Stimulated activated CD8-positive, alpha-beta memory T cell treated with anti-CD3 and anti-CD28 coated beads, Interleukin-7, amount 100 ng/mL, for 4 hours (primary cell): ENCODE measurements at regions not wholly inside any gene's neighbourhood (a gene's known extent, or its start where the extent isn't known, plus 50 kb on each side); places are given as distances from the start of the nearest gene placed in this dataset.

Experiments
- DNase-seq, 2 donors: peaks; one replicate each; pipeline ENCODE4 v3.0.0-alpha.2; 2020; ENCODE audit warnings: low read depth in 2 of 2

GRCh38 chr14:34041220-34041619, 90.3 kb upstream of the EGLN3 start:
- DNase-seq, result no peak

DNA sequence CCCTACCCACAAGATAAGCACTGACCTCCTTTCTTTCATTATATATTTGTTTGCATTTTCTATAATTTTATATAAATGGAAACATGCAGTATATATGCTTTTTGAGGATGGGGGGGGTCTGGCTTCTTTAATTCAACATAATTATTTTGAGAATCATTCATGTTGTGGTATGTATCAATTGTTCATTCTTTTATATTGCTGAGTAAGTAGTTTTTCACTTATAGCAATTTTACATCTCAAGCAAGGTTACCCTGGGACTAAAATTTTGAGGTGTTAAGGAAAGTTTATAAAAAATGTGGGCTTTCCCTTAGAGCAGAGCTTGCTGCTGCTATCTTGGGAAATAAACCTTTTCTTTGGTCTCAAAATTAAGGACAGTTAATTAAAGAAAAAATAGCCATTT, 89.9 kb upstream of the EGLN3 start:
- no peak for DNase-seq

GRCh38 chr14:34039428-34040047, 88.7 kb upstream of the EGLN3 start:
- DNase-seq, result no peak

DNA sequence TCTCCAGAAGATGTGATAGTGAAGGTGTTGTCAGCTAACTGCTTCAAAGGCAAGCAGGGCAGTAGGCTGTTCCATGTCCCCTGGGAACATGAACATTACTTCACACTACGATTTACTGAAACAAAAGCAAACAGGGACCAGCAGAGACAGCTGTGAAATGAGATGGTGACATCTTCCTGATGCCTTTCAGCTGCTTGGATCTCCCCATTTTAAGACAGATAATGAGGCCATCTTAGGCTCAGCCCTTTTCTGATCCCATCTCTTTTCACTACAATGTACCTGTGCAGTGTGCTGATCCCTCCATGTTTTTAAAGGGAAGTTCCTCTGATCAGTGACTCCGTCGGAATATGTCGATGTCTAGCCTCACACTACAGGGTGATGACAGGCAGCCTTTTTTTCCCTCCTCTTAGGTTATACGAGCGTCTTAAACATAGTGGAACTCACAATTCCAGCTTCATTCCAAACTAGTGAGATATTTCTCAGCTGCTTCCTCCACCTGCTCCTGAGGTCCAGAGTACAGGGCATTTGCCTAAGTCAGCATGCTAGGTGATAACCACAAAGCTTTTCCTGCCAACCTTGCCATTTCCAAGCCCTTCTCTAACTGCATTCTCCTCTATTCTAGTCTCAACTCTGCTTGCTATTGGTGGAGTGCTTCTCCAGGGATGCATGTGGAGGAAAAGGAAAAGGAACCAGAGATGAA, 87.6 kb upstream of the EGLN3 start:
- DNase-seq, result no peak

DNA sequence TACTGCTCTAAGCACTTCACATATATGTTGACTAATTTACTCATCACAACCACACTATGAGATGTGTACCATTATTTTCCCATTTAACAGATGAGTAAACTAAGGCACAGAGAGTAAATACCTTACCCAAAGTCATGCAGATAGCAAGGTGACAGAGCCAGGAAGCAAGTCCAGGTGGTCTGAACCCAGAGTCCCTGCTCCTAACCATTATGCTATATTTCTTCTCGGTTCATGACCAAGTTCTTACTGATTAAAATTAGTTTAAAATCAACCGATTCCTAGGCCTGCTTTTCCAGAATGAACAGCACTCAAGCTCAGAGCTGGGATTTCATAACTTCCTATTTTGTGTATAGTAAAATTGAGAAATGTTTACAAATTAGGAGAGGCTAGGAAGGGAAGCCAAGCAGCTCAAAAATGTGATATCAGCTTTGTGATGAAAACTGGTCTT, 85.5 kb upstream of the EGLN3 start:
- DNase-seq, result no peak

- no peak for DNase-seq
These were observed 85.0 kb upstream of the EGLN3 start for GRCh38 chr14:34035934-34036250.

- no peak for DNase-seq
These were observed 84.5 kb upstream of the EGLN3 start for GRCh38 chr14:34035177-34035933.

DNA sequence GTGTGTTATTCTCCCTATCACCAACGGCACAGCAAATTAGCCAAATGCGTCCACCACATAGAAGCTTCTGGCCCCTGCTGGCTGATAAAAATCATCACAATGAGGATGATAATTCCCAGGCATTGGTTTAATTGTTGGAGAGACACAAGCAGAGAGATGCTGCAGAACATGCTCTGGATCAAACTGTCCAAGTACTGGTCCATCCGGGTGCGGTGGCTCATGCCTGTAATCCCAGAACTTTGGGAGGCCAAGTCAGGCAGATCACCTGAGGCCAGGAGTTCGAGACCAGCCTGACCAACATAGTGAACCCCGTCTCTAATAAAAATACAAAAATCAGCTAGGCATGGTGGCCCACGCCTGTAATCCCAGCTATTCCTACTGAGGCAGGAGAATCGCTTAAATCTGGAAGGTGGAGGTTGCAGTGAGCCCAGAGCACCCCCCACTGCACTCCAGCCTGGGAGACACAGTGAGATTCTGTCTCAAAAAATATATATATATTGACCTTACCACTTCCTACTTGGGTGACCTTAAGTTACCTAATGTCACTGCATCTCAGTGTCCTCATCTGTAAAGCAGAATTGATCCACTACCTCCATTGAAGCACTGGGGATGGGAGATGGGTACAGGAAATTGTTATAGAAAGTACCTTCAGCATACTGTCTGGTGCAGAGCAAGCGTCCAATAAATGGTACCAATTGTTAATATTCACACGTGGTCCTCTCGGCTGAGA, 83.7 kb upstream of the EGLN3 start:
- no peak for DNase-seq

GRCh38 chr14:34032720-34033119, 81.8 kb upstream of the EGLN3 start:
- no peak for DNase-seq

- no peak for DNase-seq
These were observed 80.0 kb upstream of the EGLN3 start for GRCh38 chr14:34030864-34031263.

- no peak for DNase-seq
These were observed 79.1 kb upstream of the EGLN3 start for GRCh38 chr14:34029921-34030334.

- DNase-seq, result no peak
These were observed 77.2 kb upstream of the EGLN3 start for GRCh38 chr14:34027990-34028495.

DNA sequence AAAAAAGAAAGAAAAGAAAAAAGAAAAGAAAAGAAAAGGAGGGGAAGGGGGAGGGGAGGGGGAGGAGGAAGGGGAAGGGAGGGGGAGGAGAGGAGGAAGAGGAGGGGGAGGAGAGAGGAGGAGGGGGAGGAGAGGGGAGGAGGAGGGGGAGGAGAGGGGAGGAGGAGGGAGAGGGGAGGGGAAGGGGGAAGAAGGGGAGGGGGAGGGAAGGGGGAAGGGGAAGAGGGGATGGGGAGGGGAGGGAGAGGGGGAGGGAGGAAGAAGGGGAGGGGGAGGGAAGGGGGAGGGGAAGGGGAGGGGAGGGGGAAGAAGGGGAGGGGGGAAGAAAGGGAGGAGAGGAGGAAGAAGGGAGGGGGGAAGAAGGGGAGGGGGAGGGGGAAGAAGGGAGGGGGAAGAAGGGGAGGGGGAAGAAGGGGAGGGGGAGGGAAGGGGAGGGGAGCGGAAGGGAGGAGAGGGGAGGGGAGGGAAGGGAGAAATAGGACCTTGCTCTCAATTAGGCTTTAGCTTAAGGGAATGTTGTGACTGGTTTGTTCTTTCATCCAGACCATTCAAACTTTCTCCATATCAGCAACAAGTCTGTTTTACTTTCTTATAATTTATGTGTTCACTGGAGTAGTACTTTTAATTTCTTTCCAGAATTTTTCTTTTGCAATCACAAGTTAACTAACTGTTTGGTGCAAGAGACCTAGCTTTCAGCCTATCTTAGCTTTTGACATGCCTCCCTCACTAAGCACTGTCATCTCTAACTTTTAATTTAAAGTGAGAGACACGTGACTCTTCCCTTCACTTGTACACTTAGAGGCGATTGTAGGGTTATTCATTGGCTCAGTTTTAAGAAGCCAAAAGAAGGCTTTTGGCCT, 76.5 kb upstream of the EGLN3 start:
- DNase-seq, result no peak

GRCh38 chr14:34025325-34026017, 74.6 kb upstream of the EGLN3 start:
- no peak for DNase-seq

DNA sequence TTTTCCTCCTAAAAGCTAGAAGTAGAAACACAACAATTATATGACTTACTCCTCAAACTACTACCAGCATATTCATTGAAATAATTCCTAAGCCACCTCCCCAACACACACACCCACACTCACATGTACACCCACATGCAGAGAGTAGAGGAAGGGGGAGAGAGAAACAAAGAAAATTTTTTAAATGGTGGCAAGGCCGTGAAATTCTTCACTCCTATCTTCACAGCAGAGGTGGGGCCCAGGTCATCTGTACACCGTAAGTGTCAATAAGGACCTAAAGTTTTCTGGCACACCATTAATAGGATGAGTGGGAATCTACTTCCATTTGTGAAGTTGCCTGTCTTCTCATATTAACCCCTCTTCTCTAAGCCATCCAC, 73.9 kb upstream of the EGLN3 start:
- no peak for DNase-seq

GRCh38 chr14:34023824-34024767, 73.2 kb upstream of the EGLN3 start:
- no peak for DNase-seq

- DNase-seq, result no peak
These were observed 70.2 kb upstream of the EGLN3 start for GRCh38 chr14:34021096-34021495.

DNA sequence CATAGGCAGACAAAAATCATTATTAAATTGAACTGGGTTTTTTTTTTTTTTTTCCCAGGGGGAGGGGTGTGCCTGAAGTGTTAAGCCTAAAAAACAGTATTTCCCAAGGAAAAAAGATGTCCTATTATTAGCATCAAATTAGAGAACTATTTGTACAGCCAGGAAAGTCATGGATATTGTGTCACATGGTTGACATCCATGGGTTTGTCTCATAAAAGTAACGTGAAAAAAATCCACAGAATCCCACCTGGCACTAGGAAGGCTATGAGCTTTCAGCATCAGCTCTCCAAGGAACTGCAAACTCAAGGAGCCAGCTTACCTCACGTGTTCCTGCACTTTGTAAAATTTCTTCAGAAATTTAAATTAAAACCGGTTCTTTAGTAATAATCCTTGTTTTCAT, 69.1 kb upstream of the EGLN3 start:
- DNase-seq, result no peak

- no peak for DNase-seq
These were observed 67.8 kb upstream of the EGLN3 start for GRCh38 chr14:34018564-34019244.
